ENCODE measurements at regions not wholly inside any gene's neighbourhood (a gene's known extent, or its start where the extent isn't known, plus 50 kb on each side); places are given as distances from the start of the nearest gene placed in this dataset.
A peak's percentile ranks its signal among the peaks of the same experiment; 100 is the strongest.

DNA sequence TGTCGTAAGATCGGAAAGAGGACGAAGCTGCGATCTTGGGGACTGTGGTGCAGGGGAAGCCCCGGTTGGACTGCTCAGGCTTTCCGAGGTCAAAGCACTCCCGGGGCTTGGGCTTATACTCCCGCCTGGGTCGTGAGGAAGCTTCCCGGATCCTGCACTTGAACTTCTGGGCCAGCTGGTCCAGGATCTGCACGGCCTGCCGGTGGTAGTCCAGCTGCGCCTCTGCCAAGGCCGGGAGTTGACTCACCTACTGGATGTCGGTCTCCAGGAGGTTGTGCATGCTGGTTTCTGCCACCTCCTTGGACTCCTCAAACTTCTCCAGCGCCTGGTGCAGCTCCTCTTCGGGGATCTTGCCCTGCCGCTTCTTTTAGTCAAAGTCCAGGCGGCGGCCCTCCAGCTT is 99.2 kb downstream of the KPNA2 start:
- H3K9me3 ChIP-seq (ENCODE audit: control insufficient read depth in 5 of 5, low read length in 5 of 5) = no peaks in the 10 kb centered on the region
- no peak overlapping the region for H3K27ac ChIP-seq (ENCODE audit: low read depth, low read length)
- peaks cover 10 to 20% (median 15%) of the 10 kb centered on the region in 5 donors for H3K36me3 ChIP-seq (ENCODE audit: control insufficient read depth in 5 of 5, insufficient read depth in 5 of 5, low read length in 5 of 5)
- H3K27me3 ChIP-seq (ENCODE audit: control insufficient read depth in 5 of 5, insufficient read depth in 4 of 5, low read length in 5 of 5) = no peaks in the 10 kb centered on the region
- H3K9ac ChIP-seq (ENCODE audit: low read length in 5 of 5) = no peak overlapping the region
- peaks cover 0 to 3% (median 0%) of the 10 kb centered on the region in 5 donors for H3K4me1 ChIP-seq (ENCODE audit: control insufficient read depth in 5 of 5, insufficient read depth in 5 of 5, low read length in 5 of 5)
- H3K4me3 ChIP-seq (ENCODE audit: low read depth in 1 of 5, low read length in 5 of 5) = no peak overlapping the region

DNA sequence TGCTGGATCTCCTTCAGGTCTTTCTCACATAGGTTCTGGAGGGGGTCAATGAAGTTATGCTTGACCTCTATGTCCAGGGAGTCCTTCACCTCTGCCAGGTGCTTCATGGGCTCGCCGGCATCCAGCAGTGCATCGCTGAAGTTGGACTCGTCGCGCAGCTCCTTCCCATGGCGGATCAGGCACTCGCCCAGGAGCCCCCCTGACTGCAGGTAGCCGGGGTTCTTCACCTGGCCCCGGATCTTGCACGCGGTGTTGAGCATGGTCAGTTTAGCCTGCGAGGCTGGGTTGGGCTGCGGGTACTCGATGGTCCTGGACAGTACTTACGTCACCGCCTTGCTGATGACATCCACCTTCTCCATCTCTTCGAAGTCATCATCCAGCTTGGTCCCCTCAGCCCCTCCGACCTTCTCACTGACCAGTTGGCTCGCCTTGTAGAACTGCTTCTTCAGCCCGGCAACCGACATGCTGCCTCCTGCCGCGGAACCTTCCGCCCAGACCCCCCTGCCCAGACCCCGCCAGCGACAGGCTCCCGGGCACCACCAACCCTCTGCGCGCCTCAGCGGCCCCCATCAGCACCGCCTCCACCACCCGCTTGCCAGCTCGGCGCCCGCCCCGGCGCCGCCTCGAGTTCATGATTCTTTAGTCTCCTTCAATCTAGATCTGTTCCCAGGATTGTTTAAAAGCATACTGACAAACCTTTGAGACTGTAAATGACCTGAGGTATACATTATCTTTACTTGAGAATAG is 99.8 kb downstream of the KPNA2 start:
- H3K9me3 ChIP-seq (ENCODE audit: control insufficient read depth in 5 of 5, low read length in 5 of 5) = no peaks in the 10 kb centered on the region
- no peak overlapping the region for H3K27ac ChIP-seq (ENCODE audit: low read depth, low read length)
- no peak overlapping the region for H3K9ac ChIP-seq (ENCODE audit: low read length in 5 of 5)

GRCh38 chr17:68141050-68141449 is 105.5 kb downstream of the KPNA2 start:
- H3K27me3 ChIP-seq (ENCODE audit: control insufficient read depth in 5 of 5, insufficient read depth in 4 of 5, low read length in 5 of 5) = no peaks in the 10 kb centered on the region
- H3K4me1 ChIP-seq (ENCODE audit: control insufficient read depth in 5 of 5, insufficient read depth in 5 of 5, low read length in 5 of 5) = no peaks in the 10 kb centered on the region
- H3K27ac ChIP-seq (ENCODE audit: low read depth, low read length) = no peak overlapping the region
- no peak overlapping the region for H3K4me3 ChIP-seq (ENCODE audit: low read depth in 1 of 5, low read length in 5 of 5)
- H3K9me3 ChIP-seq (ENCODE audit: control insufficient read depth in 5 of 5, low read length in 5 of 5) = no peaks in the 10 kb centered on the region
- H3K9ac ChIP-seq (ENCODE audit: low read length in 5 of 5) = no peak overlapping the region
- H3K36me3 ChIP-seq (ENCODE audit: control insufficient read depth in 5 of 5, insufficient read depth in 5 of 5, low read length in 5 of 5) = peaks cover 0 to 1% (median under 1%) of the 10 kb centered on the region in 5 donors

More for the DNA sequence above, 99.8 kb downstream of the KPNA2 start:
- H3K4me3 ChIP-seq (ENCODE audit: low read depth in 1 of 5, low read length in 5 of 5) = no peak overlapping the region
- H3K27me3 ChIP-seq (ENCODE audit: control insufficient read depth in 5 of 5, insufficient read depth in 4 of 5, low read length in 5 of 5) = no peaks in the 10 kb centered on the region
- H3K36me3 ChIP-seq (ENCODE audit: control insufficient read depth in 5 of 5, insufficient read depth in 5 of 5, low read length in 5 of 5) = peaks cover 10 to 19% (median 15%) of the 10 kb centered on the region in 5 donors
- H3K4me1 ChIP-seq (ENCODE audit: control insufficient read depth in 5 of 5, insufficient read depth in 5 of 5, low read length in 5 of 5) = peaks cover 0 to under 1% (median 0%) of the 10 kb centered on the region in 5 donors

- no peaks in the 10 kb centered on the region for H3K27me3 ChIP-seq (ENCODE audit: control insufficient read depth in 5 of 5, insufficient read depth in 4 of 5, low read length in 5 of 5)
- no peak overlapping the region for H3K4me3 ChIP-seq (ENCODE audit: low read depth in 1 of 5, low read length in 5 of 5)
- no peak overlapping the region for H3K9ac ChIP-seq (ENCODE audit: low read length in 5 of 5)
- H3K9me3 ChIP-seq (ENCODE audit: control insufficient read depth in 5 of 5, low read length in 5 of 5) = no peaks in the 10 kb centered on the region
- no peaks in the 10 kb centered on the region for H3K4me1 ChIP-seq (ENCODE audit: control insufficient read depth in 5 of 5, insufficient read depth in 5 of 5, low read length in 5 of 5)
- no peaks in the 10 kb centered on the region for H3K36me3 ChIP-seq (ENCODE audit: control insufficient read depth in 5 of 5, insufficient read depth in 5 of 5, low read length in 5 of 5)
- no peak overlapping the region for H3K27ac ChIP-seq (ENCODE audit: low read depth, low read length)
These were observed 105.2 kb upstream of the AMZ2 start for GRCh38 chr17:68142595-68142994.

DNA sequence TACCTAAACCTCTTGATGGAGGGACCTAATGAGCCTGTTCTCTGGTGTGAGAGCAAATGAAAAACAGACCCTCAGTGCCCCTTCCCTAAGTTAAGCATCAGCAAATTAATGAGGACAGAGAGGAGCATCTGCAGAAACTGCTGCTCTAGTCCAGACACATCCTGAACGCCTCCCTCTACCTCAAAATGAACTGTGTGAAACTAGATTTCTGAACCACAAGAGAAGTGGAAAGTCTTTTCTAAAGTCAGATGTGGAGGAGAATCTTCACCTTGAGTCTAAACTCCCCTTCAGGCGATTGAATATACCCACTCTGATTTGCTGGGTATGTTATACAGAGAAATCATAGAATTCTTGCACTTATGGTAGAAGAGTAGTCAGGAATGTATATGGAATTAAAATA is 104.4 kb upstream of the AMZ2 start:
- no peak overlapping the region for H3K4me3 ChIP-seq (ENCODE audit: low read depth in 1 of 5, low read length in 5 of 5)
- H3K36me3 ChIP-seq (ENCODE audit: control insufficient read depth in 5 of 5, insufficient read depth in 5 of 5, low read length in 5 of 5) = no peaks in the 10 kb centered on the region
- no peak overlapping the region for H3K27ac ChIP-seq (ENCODE audit: low read depth, low read length)
- no peaks in the 10 kb centered on the region for H3K27me3 ChIP-seq (ENCODE audit: control insufficient read depth in 5 of 5, insufficient read depth in 4 of 5, low read length in 5 of 5)
- no peaks in the 10 kb centered on the region for H3K4me1 ChIP-seq (ENCODE audit: control insufficient read depth in 5 of 5, insufficient read depth in 5 of 5, low read length in 5 of 5)
- no peak overlapping the region for H3K9ac ChIP-seq (ENCODE audit: low read length in 5 of 5)
- no peaks in the 10 kb centered on the region for H3K9me3 ChIP-seq (ENCODE audit: control insufficient read depth in 5 of 5, low read length in 5 of 5)

- H3K4me3 ChIP-seq (ENCODE audit: low read depth in 1 of 5, low read length in 5 of 5) = no peak overlapping the region
- no peaks in the 10 kb centered on the region for H3K27me3 ChIP-seq (ENCODE audit: control insufficient read depth in 5 of 5, insufficient read depth in 4 of 5, low read length in 5 of 5)
- H3K9ac ChIP-seq (ENCODE audit: low read length in 5 of 5) = no peak overlapping the region
- no peak overlapping the region for H3K27ac ChIP-seq (ENCODE audit: low read depth, low read length)
- H3K36me3 ChIP-seq (ENCODE audit: control insufficient read depth in 5 of 5, insufficient read depth in 5 of 5, low read length in 5 of 5) = no peaks in the 10 kb centered on the region
- H3K9me3 ChIP-seq (ENCODE audit: control insufficient read depth in 5 of 5, low read length in 5 of 5) = no peaks in the 10 kb centered on the region
- H3K4me1 ChIP-seq (ENCODE audit: control insufficient read depth in 5 of 5, insufficient read depth in 5 of 5, low read length in 5 of 5) = no peaks in the 10 kb centered on the region
These were observed 102.8 kb upstream of the AMZ2 start for GRCh38 chr17:68145088-68145487.

DNA sequence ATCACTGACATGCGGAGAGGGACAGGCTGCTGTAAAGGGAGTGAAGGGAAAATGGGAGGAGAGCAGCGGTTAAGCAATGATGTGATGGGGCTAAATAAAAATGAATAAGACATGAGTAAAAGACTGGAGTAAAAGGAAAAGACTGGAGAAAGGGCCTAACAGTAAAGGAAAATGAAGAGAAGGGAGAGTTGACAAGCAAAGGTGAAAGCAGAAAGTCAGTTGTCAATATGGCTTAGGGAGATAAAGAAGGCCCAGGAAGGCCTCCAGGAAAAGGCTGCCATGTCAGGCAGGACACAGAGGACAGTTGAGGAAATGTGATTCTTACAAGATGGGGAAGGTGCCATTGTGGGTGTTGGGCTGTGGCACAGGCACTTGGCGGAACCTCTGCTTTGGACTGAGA is 98.9 kb upstream of the AMZ2 start:
- H3K4me1 ChIP-seq (ENCODE audit: control insufficient read depth in 5 of 5, insufficient read depth in 5 of 5, low read length in 5 of 5) = peaks cover 0 to 4% (median 0%) of the 10 kb centered on the region in 5 donors
- no peaks in the 10 kb centered on the region for H3K27me3 ChIP-seq (ENCODE audit: control insufficient read depth in 5 of 5, insufficient read depth in 4 of 5, low read length in 5 of 5)
- H3K4me3 ChIP-seq (ENCODE audit: low read depth in 1 of 5, low read length in 5 of 5) = no peak overlapping the region
- H3K9me3 ChIP-seq (ENCODE audit: control insufficient read depth in 5 of 5, low read length in 5 of 5) = no peaks in the 10 kb centered on the region
- no peak overlapping the region for H3K27ac ChIP-seq (ENCODE audit: low read depth, low read length)
- H3K9ac ChIP-seq (ENCODE audit: low read length in 5 of 5) = no peak overlapping the region
- H3K36me3 ChIP-seq (ENCODE audit: control insufficient read depth in 5 of 5, insufficient read depth in 5 of 5, low read length in 5 of 5) = no peaks in the 10 kb centered on the region

GRCh38 chr17:68152161-68152571 is 95.7 kb upstream of the AMZ2 start:
- no peaks in the 10 kb centered on the region for H3K36me3 ChIP-seq (ENCODE audit: control insufficient read depth in 5 of 5, insufficient read depth in 5 of 5, low read length in 5 of 5)
- H3K27me3 ChIP-seq (ENCODE audit: control insufficient read depth in 5 of 5, insufficient read depth in 4 of 5, low read length in 5 of 5) = no peaks in the 10 kb centered on the region
- H3K27ac ChIP-seq (ENCODE audit: low read depth, low read length) = no peak overlapping the region
- H3K4me3 ChIP-seq (ENCODE audit: low read depth in 1 of 5, low read length in 5 of 5) = no peak overlapping the region
- H3K9ac ChIP-seq (ENCODE audit: low read length in 5 of 5) = no peak overlapping the region
- peaks cover 0 to 16% (median 3%) of the 10 kb centered on the region in 5 donors for H3K4me1 ChIP-seq (ENCODE audit: control insufficient read depth in 5 of 5, insufficient read depth in 5 of 5, low read length in 5 of 5)
- no peaks in the 10 kb centered on the region for H3K9me3 ChIP-seq (ENCODE audit: control insufficient read depth in 5 of 5, low read length in 5 of 5)

DNA sequence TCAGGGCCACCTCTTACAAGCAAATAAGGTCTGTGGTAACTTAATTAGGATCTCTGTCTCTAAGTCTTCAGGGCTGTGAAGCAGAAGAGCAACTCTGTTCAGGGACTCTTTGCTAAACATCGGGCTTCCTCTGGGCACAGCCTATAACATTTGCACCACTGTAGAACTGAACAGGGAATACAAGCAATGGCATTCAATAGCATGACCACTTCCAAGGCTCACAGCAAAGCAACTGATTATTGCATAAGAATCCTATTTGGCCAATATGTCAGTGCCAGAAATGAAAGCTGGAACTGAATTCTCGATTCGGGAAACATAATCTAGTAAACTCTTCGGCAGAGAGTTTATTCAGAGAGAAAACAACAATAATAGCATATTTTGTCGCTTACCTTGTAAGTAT is 92.2 kb upstream of the AMZ2 start:
- H3K9ac ChIP-seq (ENCODE audit: low read length in 5 of 5) = peak overlapping the region in 1 of 5 donors; percentile 58
- no peaks in the 10 kb centered on the region for H3K27me3 ChIP-seq (ENCODE audit: control insufficient read depth in 5 of 5, insufficient read depth in 4 of 5, low read length in 5 of 5)
- H3K4me3 ChIP-seq (ENCODE audit: low read depth in 1 of 5, low read length in 5 of 5) = peak overlapping the region in 2 of 5 donors; percentile 30 to 31
- H3K9me3 ChIP-seq (ENCODE audit: control insufficient read depth in 5 of 5, low read length in 5 of 5) = no peaks in the 10 kb centered on the region
- H3K4me1 ChIP-seq (ENCODE audit: control insufficient read depth in 5 of 5, insufficient read depth in 5 of 5, low read length in 5 of 5) = peaks cover 0 to 16% (median 3%) of the 10 kb centered on the region in 5 donors
- no peaks in the 10 kb centered on the region for H3K36me3 ChIP-seq (ENCODE audit: control insufficient read depth in 5 of 5, insufficient read depth in 5 of 5, low read length in 5 of 5)
- no peak overlapping the region for H3K27ac ChIP-seq (ENCODE audit: low read depth, low read length)

GRCh38 chr17:68161644-68162428 is 86.0 kb upstream of the AMZ2 start:
- Histone ChIP-seq H3K9ac (ENCODE audit: low read length in 5 of 5) (no peak overlapping the region), H3K27me3 (ENCODE audit: control insufficient read depth in 5 of 5, insufficient read depth in 4 of 5, low read length in 5 of 5) (no peaks in the 10 kb centered on the region), H3K9me3 (ENCODE audit: control insufficient read depth in 5 of 5, low read length in 5 of 5) (no peaks in the 10 kb centered on the region), H3K4me1 (ENCODE audit: control insufficient read depth in 5 of 5, insufficient read depth in 5 of 5, low read length in 5 of 5) (peaks cover 0 to 8% (median 0%) of the 10 kb centered on the region in 5 donors), H3K36me3 (ENCODE audit: control insufficient read depth in 5 of 5, insufficient read depth in 5 of 5, low read length in 5 of 5) (no peaks in the 10 kb centered on the region), H3K27ac (ENCODE audit: low read depth, low read length) (no peak overlapping the region), H3K4me3 (ENCODE audit: low read depth in 1 of 5, low read length in 5 of 5) (no peak overlapping the region)
